ENCODE measurements at regions not wholly inside any gene's neighbourhood (a gene's known extent, or its start where the extent isn't known, plus 50 kb on each side); places are given as distances from the start of the nearest gene placed in this dataset.

DNA sequence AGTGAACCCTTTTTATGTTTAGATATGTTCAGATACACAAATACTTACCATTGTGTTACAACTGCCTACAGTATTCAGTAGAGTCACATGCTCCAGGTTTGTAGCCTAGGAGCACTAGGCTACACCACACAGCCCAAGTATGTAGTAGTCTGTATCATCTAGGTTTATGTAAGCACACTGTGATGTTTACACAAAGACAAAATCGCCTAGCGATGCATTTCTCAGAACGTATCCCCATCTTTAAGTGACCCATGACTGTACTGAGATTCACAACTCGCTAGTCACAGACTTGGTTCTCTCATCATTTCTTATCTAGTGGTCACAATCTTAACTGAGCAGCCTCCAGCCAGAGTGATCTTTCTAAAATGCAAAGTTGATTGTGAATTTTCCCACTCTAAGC lies 119.2 kb downstream of the RASSF10 start:
- ChIA-PET CTCF (no interaction called here), POLR2A (no interaction called here)
- no peak overlapping the region for H3K4me3 ChIP-seq (ENCODE audit: low read depth in 2 of 2, low read length in 2 of 2)
- intact Hi-C loops (cut with micrococcal nuclease; ENCODE audit: unreplicated experiment) (no loop called here), in situ Hi-C loops (cut with HindIII; ENCODE audit: low pct_unique_long_range_greater_than_20kb, low sequenced_read_pairs) (no loop called here)
- ATAC-seq (no peak), DNase-seq (ENCODE audit: low read depth, low spot score) (no peak)
- no TSS peak for BruUV-seq (replicated peaks)
- TF ChIP-seq, protein P1, sequence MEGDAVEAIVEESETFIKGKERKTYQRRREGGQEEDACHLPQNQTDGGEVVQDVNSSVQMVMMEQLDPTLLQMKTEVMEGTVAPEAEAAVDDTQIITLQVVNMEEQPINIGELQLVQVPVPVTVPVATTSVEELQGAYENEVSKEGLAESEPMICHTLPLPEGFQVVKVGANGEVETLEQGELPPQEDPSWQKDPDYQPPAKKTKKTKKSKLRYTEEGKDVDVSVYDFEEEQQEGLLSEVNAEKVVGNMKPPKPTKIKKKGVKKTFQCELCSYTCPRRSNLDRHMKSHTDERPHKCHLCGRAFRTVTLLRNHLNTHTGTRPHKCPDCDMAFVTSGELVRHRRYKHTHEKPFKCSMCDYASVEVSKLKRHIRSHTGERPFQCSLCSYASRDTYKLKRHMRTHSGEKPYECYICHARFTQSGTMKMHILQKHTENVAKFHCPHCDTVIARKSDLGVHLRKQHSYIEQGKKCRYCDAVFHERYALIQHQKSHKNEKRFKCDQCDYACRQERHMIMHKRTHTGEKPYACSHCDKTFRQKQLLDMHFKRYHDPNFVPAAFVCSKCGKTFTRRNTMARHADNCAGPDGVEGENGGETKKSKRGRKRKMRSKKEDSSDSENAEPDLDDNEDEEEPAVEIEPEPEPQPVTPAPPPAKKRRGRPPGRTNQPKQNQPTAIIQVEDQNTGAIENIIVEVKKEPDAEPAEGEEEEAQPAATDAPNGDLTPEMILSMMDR (IDR thresholded peaks at IDR 0.05): no peak
- TF ChIP-seq TCF7L2 (IDR thresholded peaks at IDR 0.05; ENCODE audit: low read depth, low read length): no peak
- H3K36me3 ChIP-seq (ENCODE audit: control insufficient read depth, insufficient read depth, low read length): no peaks in the 10 kb centered on the region
- peaks cover 15% of the 10 kb centered on the region for H3K27me3 ChIP-seq (ENCODE audit: control insufficient read depth, insufficient read depth, low read length)
- no peak overlapping the region for H3K27ac ChIP-seq (ENCODE audit: low read length)
- no peaks in the 10 kb centered on the region for H3K4me1 ChIP-seq (ENCODE audit: control insufficient read depth, insufficient read depth, low read length)
- no peaks in the 10 kb centered on the region for H3K9me3 ChIP-seq (ENCODE audit: control insufficient read depth, insufficient read depth, low read depth, low read length)

DNA sequence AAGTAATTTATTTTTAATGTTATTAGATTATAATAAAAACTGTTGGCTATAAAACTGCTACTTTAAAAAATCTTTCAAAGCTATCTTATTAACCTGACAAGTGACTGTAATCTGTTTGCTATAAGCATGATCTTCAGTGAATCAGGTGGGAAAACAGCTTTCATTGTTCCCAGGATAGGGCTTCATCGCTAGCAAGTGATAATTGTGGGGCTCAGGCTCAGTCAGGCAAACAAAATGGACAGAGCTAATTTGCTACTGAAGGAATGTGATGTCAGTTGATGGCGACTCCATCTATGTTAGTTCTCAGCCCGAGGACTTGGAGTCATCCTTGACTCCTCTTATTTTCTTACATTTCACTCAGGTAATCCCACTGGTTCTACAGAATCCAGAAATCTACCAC lies 125.0 kb downstream of the RASSF10 start:
- Histone ChIP-seq H3K36me3 (ENCODE audit: control insufficient read depth, insufficient read depth, low read length) (no peaks in the 10 kb centered on the region), H3K27ac (ENCODE audit: low read length) (no peak overlapping the region), H3K9me3 (ENCODE audit: control insufficient read depth, insufficient read depth, low read depth, low read length) (no peaks in the 10 kb centered on the region), H3K27me3 (ENCODE audit: control insufficient read depth, insufficient read depth, low read length) (peaks cover 12% of the 10 kb centered on the region; the same call in 1 of the 2 replicates), H3K4me3 (ENCODE audit: low read depth in 2 of 2, low read length in 2 of 2) (no peak overlapping the region), H3K4me1 (ENCODE audit: control insufficient read depth, insufficient read depth, low read length) (no peaks in the 10 kb centered on the region)
- in situ Hi-C loops (cut with HindIII; ENCODE audit: low pct_unique_long_range_greater_than_20kb, low sequenced_read_pairs): no loop called here
- no TSS peak for BruUV-seq (replicated peaks)
- no peak for DNase-seq (ENCODE audit: low read depth, low spot score)
- no peak for ATAC-seq
- CTCF ChIA-PET: no interaction called here
- intact Hi-C loops (cut with micrococcal nuclease; ENCODE audit: unreplicated experiment): no loop called here
- TF ChIP-seq SIN3A (IDR thresholded peaks at IDR 0.05; ENCODE audit: borderline replicate concordance, insufficient read depth, low read depth, low read length): no peak
- TF ChIP-seq POLR2AphosphoS5 (IDR thresholded peaks at IDR 0.05; ENCODE audit: low read depth, low read length): no peak
- no peak for TF ChIP-seq TCF7L2 (IDR thresholded peaks at IDR 0.05; ENCODE audit: low read depth, low read length)
- TF ChIP-seq, protein P2, sequence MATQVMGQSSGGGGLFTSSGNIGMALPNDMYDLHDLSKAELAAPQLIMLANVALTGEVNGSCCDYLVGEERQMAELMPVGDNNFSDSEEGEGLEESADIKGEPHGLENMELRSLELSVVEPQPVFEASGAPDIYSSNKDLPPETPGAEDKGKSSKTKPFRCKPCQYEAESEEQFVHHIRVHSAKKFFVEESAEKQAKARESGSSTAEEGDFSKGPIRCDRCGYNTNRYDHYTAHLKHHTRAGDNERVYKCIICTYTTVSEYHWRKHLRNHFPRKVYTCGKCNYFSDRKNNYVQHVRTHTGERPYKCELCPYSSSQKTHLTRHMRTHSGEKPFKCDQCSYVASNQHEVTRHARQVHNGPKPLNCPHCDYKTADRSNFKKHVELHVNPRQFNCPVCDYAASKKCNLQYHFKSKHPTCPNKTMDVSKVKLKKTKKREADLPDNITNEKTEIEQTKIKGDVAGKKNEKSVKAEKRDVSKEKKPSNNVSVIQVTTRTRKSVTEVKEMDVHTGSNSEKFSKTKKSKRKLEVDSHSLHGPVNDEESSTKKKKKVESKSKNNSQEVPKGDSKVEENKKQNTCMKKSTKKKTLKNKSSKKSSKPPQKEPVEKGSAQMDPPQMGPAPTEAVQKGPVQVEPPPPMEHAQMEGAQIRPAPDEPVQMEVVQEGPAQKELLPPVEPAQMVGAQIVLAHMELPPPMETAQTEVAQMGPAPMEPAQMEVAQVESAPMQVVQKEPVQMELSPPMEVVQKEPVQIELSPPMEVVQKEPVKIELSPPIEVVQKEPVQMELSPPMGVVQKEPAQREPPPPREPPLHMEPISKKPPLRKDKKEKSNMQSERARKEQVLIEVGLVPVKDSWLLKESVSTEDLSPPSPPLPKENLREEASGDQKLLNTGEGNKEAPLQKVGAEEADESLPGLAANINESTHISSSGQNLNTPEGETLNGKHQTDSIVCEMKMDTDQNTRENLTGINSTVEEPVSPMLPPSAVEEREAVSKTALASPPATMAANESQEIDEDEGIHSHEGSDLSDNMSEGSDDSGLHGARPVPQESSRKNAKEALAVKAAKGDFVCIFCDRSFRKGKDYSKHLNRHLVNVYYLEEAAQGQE (IDR thresholded peaks at IDR 0.05; ENCODE audit: insufficient read depth in 1 of 2, low read depth in 2 of 2, low read length in 1 of 2): no peak
- TF ChIP-seq, protein P1 (IDR thresholded peaks at IDR 0.05): no peak
- POLR2A ChIA-PET: no interaction called here

DNA sequence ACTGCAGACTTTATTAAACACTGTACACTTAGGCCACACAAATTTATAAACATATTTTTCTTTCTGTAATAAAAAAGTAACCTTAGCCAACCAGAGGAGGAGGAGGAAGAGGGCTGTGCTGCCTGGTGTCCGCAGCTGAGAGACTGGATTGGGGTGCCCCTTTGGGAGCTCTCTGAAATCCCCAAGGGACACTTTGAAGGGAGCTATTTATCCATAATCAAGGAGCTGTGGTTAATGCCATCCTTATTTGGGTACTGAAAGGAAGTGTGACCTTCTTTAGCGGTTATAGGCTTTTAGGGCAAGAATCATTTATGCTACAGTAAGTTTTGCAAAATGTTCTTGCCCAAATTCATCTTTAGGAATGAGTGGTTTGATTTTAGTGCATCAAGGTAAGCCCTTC lies 125.8 kb downstream of the RASSF10 start:
- intact Hi-C loops (cut with micrococcal nuclease; ENCODE audit: unreplicated experiment): no loop called here
- no peak for DNase-seq (ENCODE audit: low read depth, low spot score)
- in situ Hi-C loops (cut with HindIII; ENCODE audit: low pct_unique_long_range_greater_than_20kb, low sequenced_read_pairs): no loop called here
- Histone ChIP-seq H3K27ac (ENCODE audit: low read length) (no peak overlapping the region), H3K4me3 (ENCODE audit: low read depth in 2 of 2, low read length in 2 of 2) (no peak overlapping the region), H3K27me3 (ENCODE audit: control insufficient read depth, insufficient read depth, low read length) (peaks cover 12% of the 10 kb centered on the region; the same call in 1 of the 2 replicates), H3K36me3 (ENCODE audit: control insufficient read depth, insufficient read depth, low read length) (no peaks in the 10 kb centered on the region), H3K9me3 (ENCODE audit: control insufficient read depth, insufficient read depth, low read depth, low read length) (no peaks in the 10 kb centered on the region), H3K4me1 (ENCODE audit: control insufficient read depth, insufficient read depth, low read length) (no peaks in the 10 kb centered on the region)
- ChIA-PET POLR2A (no interaction called here), CTCF (no interaction called here)
- no peak for ATAC-seq
- BruUV-seq (replicated peaks): no TSS peak
- TF ChIP-seq, protein P1 (IDR thresholded peaks at IDR 0.05): no peak

Measured in Panc1 (cell line).